H9 (cell line): ENCODE measurements at regions not wholly inside any gene's neighbourhood (a gene's known extent, or its start where the extent isn't known, plus 50 kb on each side); places are given as distances from the start of the nearest gene placed in this dataset.

ENCODE experiments used
- DNase-seq: peaks from one replicate; pipeline ENCODE4 v3.0.0-alpha.2; 2017
- H2AFZ ChIP-seq: one replicate; pipeline ENCODE4 v1.6.1; 2013; ENCODE audit warnings: mild to moderate bottlenecking, low read length, control low read depth, moderate library complexity
- H2AK5ac ChIP-seq: 2 replicates; pipeline ENCODE4 v1.6.1; 2013; ENCODE audit warnings: low read length, control low read depth, mixed read lengths; ENCODE audit not compliant: insufficient read length
- H2BK120ac ChIP-seq: one replicate; pipeline ENCODE4 v1.6.1; 2013; ENCODE audit warnings: low read depth, mild to moderate bottlenecking, low read length, control low read depth, inconsistent platforms; ENCODE audit not compliant: poor library complexity, severe bottlenecking
- H2BK12ac ChIP-seq: 2 replicates; pipeline ENCODE4 v1.6.1; 2013; ENCODE audit warnings: low read length, control low read depth, mixed read lengths, low read depth; ENCODE audit not compliant: insufficient read length
- H2BK15ac ChIP-seq: 2 replicates; pipeline ENCODE4 v1.6.1; 2013; ENCODE audit warnings: low read depth, low read length, control low read depth
- H2BK20ac ChIP-seq: one replicate; pipeline ENCODE4 v1.6.1; 2013; ENCODE audit warnings: low read depth, mild to moderate bottlenecking, low read length, control low read depth, inconsistent platforms; ENCODE audit not compliant: poor library complexity, severe bottlenecking
- H2BK5ac ChIP-seq: 2 replicates; pipeline ENCODE4 v1.6.1; 2013; ENCODE audit warnings: low read length, control low read depth, mixed read lengths; ENCODE audit not compliant: insufficient read length
- H3K14ac ChIP-seq: 2 replicates; pipeline ENCODE4 v1.6.1; 2013; ENCODE audit warnings: low read length, control low read depth; ENCODE audit not compliant: insufficient read depth
- H3K18ac ChIP-seq: 2 replicates; pipeline ENCODE4 v1.6.1; 2013; ENCODE audit warnings: low read depth, mild to moderate bottlenecking, mixed read lengths, low read length, control low read depth; ENCODE audit not compliant: insufficient read length
- H3K23ac ChIP-seq: 2 replicates; pipeline ENCODE4 v1.6.1; 2013; ENCODE audit warnings: low read length, control low read depth, mixed read lengths, low read depth; ENCODE audit not compliant: insufficient read length
- H3K23me2 ChIP-seq: 2 replicates; pipeline ENCODE4 v1.6.1; 2013; ENCODE audit warnings: low read depth, mild to moderate bottlenecking, mixed read lengths, low read length, control low read depth; ENCODE audit not compliant: insufficient read length, poor library complexity, severe bottlenecking
- H3K27ac ChIP-seq: 2 replicates; pipeline ENCODE4 v1.5.1; 2013; ENCODE audit warnings: low read length, control low read depth, mixed read lengths, low read depth; ENCODE audit not compliant: insufficient read length
- H3K27me3 ChIP-seq: 2 replicates; pipeline ENCODE4 v1.6.1; 2013; ENCODE audit warnings: low read length, control low read depth, inconsistent platforms; ENCODE audit not compliant: insufficient read depth
- H3K4ac ChIP-seq: 2 replicates; pipeline ENCODE4 v1.6.1; 2013; ENCODE audit warnings: low read depth, mild to moderate bottlenecking, control low read depth, inconsistent platforms, low read length, moderate library complexity
- H3K4me1 ChIP-seq: 2 replicates; pipeline ENCODE4 v1.6.1; 2013; ENCODE audit warnings: low read length, control low read depth, inconsistent platforms; ENCODE audit not compliant: insufficient read depth
- H3K4me2 ChIP-seq: 2 replicates; pipeline ENCODE4 v1.6.1; 2013; ENCODE audit warnings: low read length, control low read depth, mixed read lengths; ENCODE audit not compliant: insufficient read length, insufficient read depth
- H3K56ac ChIP-seq: 2 replicates; pipeline ENCODE4 v1.6.1; 2013; ENCODE audit warnings: low read depth, mild to moderate bottlenecking, mixed read lengths, low read length, control low read depth; ENCODE audit not compliant: insufficient read length
- H3K79me1 ChIP-seq: 2 replicates; pipeline ENCODE4 v1.6.1; 2013; ENCODE audit warnings: low read depth, mild to moderate bottlenecking, moderate library complexity, low read length, control low read depth, inconsistent platforms; ENCODE audit not compliant: insufficient read depth, poor library complexity, severe bottlenecking
- H3K79me2 ChIP-seq: 2 replicates; pipeline ENCODE4 v1.6.1; 2013; ENCODE audit warnings: low read length, control low read depth, inconsistent platforms; ENCODE audit not compliant: insufficient read depth
- H3K9ac ChIP-seq: 2 replicates; pipeline ENCODE4 v1.6.1; 2013; ENCODE audit warnings: low read length, control low read depth, mixed read lengths; ENCODE audit not compliant: insufficient read length; ENCODE audit errors: extremely low read depth
- H3K9me3 ChIP-seq: one replicate; pipeline ENCODE4 v1.6.1; 2013; ENCODE audit warnings: low read depth, low read length, inconsistent platforms; ENCODE audit not compliant: control insufficient read depth
- H3T11ph ChIP-seq: one replicate; pipeline ENCODE4 v1.6.1; 2013; ENCODE audit warnings: mild to moderate bottlenecking, low read length, control low read depth, inconsistent platforms
- H4K20me1 ChIP-seq: one replicate; pipeline ENCODE4 v1.6.1; 2013; ENCODE audit not compliant: control insufficient read depth, insufficient read length, insufficient read depth
- H4K5ac ChIP-seq: 2 replicates; pipeline ENCODE4 v1.6.1; 2013; ENCODE audit warnings: low read depth, mild to moderate bottlenecking, mixed read lengths, low read length, control low read depth; ENCODE audit not compliant: insufficient read length
- H4K8ac ChIP-seq: replicated peaks from 2 replicates; pipeline ENCODE4 v1.6.1; 2013; ENCODE audit warnings: low read length, control low read depth, mixed read lengths, low read depth; ENCODE audit not compliant: insufficient read length
- H4K91ac ChIP-seq: 2 replicates; pipeline ENCODE4 v1.6.1; 2013; ENCODE audit warnings: low read depth, mild to moderate bottlenecking, moderate library complexity, mixed read lengths, low read length, control low read depth; ENCODE audit not compliant: insufficient read length
- H3K27ac Mint-ChIP-seq, 3 experiments: 2 replicates in 2 of 3; 3 replicates in 1 of 3; pipeline ENCODE4 v1.8.0; 2020 to 2021; ENCODE audit warnings: mixed read lengths in 3 of 3, mild to moderate bottlenecking in 1 of 3, moderate library complexity in 1 of 3
- H3K27me3 Mint-ChIP-seq: 2 replicates; pipeline ENCODE4 v1.8.0; 2021; ENCODE audit warnings: low read depth, mild to moderate bottlenecking, moderate library complexity, mixed read lengths
- H3K36me3 Mint-ChIP-seq, 3 experiments: 2 replicates in 2 of 3; 3 replicates in 1 of 3; pipeline ENCODE4 v1.8.0; 2020 to 2021; ENCODE audit warnings: low read depth in 3 of 3, mixed read lengths in 3 of 3; ENCODE audit not compliant: insufficient read depth in 1 of 3
- H3K4me1 Mint-ChIP-seq, 2 experiments: 2 replicates each; pipeline ENCODE4 v1.8.0; 2020; ENCODE audit warnings: mixed read lengths in 2 of 2
- H3K4me3 Mint-ChIP-seq, 2 experiments: 2 replicates in 1 of 2; 3 replicates in 1 of 2; pipeline ENCODE4 v1.8.0; 2020 to 2021; ENCODE audit warnings: mild to moderate bottlenecking in 2 of 2, mixed read lengths in 2 of 2, moderate library complexity in 1 of 2
- H3K9me3 Mint-ChIP-seq, 2 experiments: 2 replicates in 1 of 2; 3 replicates in 1 of 2; pipeline ENCODE4 v1.8.0; 2020; ENCODE audit warnings: mild to moderate bottlenecking in 2 of 2, mixed read lengths in 2 of 2, moderate library complexity in 1 of 2
- CTCF ChIP-seq: fragments of 200-600 bp; sonication (generic); conservative IDR thresholded peaks from 3 replicates; pipeline ENCODE4 v1.8.0; 2021; ENCODE audit warnings: antibody characterized with exemption, mild to moderate bottlenecking
- WGBS: extraction: QIAGEN DNeasy Blood & Tissue Kit; methylation state at CpG from one replicate; pipeline ENCODE4 v1.1.7; 2013; ENCODE audit warnings: missing lambda C conversion rate, low lambda C conversion rate, mixed read lengths; ENCODE audit not compliant: insufficient read length; ENCODE audit errors: extremely low coverage; 5-methylcytosine and 5-hydroxymethylcytosine counted together

GRCh38 chr6:112683106-112683505, 336.0 kb downstream of the RFPL4B start:
- Mint-ChIP-seq H3K4me1 (peaks cover 0 to 4% of the 10 kb centered on the region in 2 experiments; a peak in 1 of 4 replicates), H3K27ac (no peak overlapping the region), H3K36me3 (no peaks in the 10 kb centered on the region), H3K4me3 (no peak overlapping the region), H3K9me3 (no peaks in the 10 kb centered on the region), H3K27me3 (no peaks in the 10 kb centered on the region)
- Histone ChIP-seq H3K4ac (no peak overlapping the region), H4K91ac (no peak overlapping the region), H2AK5ac (no peak overlapping the region), H2BK120ac (no peak overlapping the region), H3K23ac (no peak overlapping the region), H3K79me1 (no peaks in the 10 kb centered on the region), H2BK20ac (no peak overlapping the region), H3K27ac (no peak overlapping the region), H2BK5ac (no peak overlapping the region), H4K8ac (no peak overlapping the region), H3K79me2 (no peaks in the 10 kb centered on the region), H3K9ac (no peak overlapping the region), H4K20me1 (no peaks in the 10 kb centered on the region), H4K5ac (no peak overlapping the region), H2BK12ac (no peak overlapping the region), H3K56ac (no peak overlapping the region), H3K23me2 (no peaks in the 10 kb centered on the region), H3K27me3 (no peaks in the 10 kb centered on the region), H3K4me1 (no peaks in the 10 kb centered on the region), H3K14ac (no peak overlapping the region), H3K18ac (no peak overlapping the region), H3K9me3 (no peaks in the 10 kb centered on the region), H2AFZ (no peak overlapping the region), H3T11ph (no peak overlapping the region), H3K4me2 (no peak overlapping the region), H2BK15ac (no peak overlapping the region)
- DNase-seq, result no peak
- no peak for TF ChIP-seq CTCF
- no CpG with 5 or more reads among the region's 2 CpGs for WGBS
